ENCODE measurements at regions not wholly inside any gene's neighbourhood (a gene's known extent, or its start where the extent isn't known, plus 50 kb on each side); places are given as distances from the start of the nearest gene placed in this dataset.

GRCh38 chr10:36671607-36672006 lies 453.8 kb upstream of the ANKRD30A start:
- H3K27me3 ChIP-seq = no peaks in the 10 kb centered on the region
- no peak overlapping the region for H3K4me3 ChIP-seq
- intact Hi-C loops (cut with DNase I) = no loop called here
- H3K4me1 ChIP-seq = no peaks in the 10 kb centered on the region
- FAIRE-seq (no peak), ATAC-seq (no peak), DNase-seq (no peak)
- no peak for TF ChIP-seq CTCF (IDR thresholded peaks at IDR 0.05)
- H3K9me3 ChIP-seq = no peaks in the 10 kb centered on the region
- H3K27ac ChIP-seq = no peak overlapping the region
- no peaks in the 10 kb centered on the region for H3K36me3 ChIP-seq
- 53 to 66% methylated on average over 8 of the region's 8 CpGs for WGBS, 2 donors

- Histone ChIP-seq H3K4me3 (no peak overlapping the region), H3K27me3 (no peaks in the 10 kb centered on the region), H3K4me1 (no peaks in the 10 kb centered on the region), H3K36me3 (no peaks in the 10 kb centered on the region), H3K9me3 (no peaks in the 10 kb centered on the region), H3K27ac (no peak overlapping the region)
- intact Hi-C loops (cut with DNase I) = no loop called here
- no peak for FAIRE-seq
- 77 to 81% methylated on average over 4 of the region's 4 CpGs for whole genome bisulfite sequencing, 2 donors
- no peak for TF ChIP-seq CTCF (IDR thresholded peaks at IDR 0.05)
- DNase-seq = no peak
- no peak for ATAC-seq
Measured at GRCh38 chr10:36670621-36671402, 454.6 kb upstream of the ANKRD30A start.

- no peak for ATAC-seq
- H3K9me3 ChIP-seq = no peaks in the 10 kb centered on the region
- DNase-seq = no peak
- intact Hi-C loops (cut with DNase I) = no loop called here
- H3K36me3 ChIP-seq = no peaks in the 10 kb centered on the region
- no peak for TF ChIP-seq CTCF (IDR thresholded peaks at IDR 0.05)
- no peak overlapping the region for H3K27ac ChIP-seq
- no peak overlapping the region for H3K4me3 ChIP-seq
- WGBS, 2 donors = 27 to 38% methylated on average over 2 of the region's 2 CpGs
- H3K4me1 ChIP-seq = no peaks in the 10 kb centered on the region
- FAIRE-seq = no peak
- no peaks in the 10 kb centered on the region for H3K27me3 ChIP-seq
Measured at GRCh38 chr10:36669615-36670352, 455.6 kb upstream of the ANKRD30A start.

- no peak for FAIRE-seq
- no peaks in the 10 kb centered on the region for H3K36me3 ChIP-seq
- no peak for ATAC-seq
- DNase-seq = no peak
- H3K27me3 ChIP-seq = no peaks in the 10 kb centered on the region
- no peak overlapping the region for H3K27ac ChIP-seq
- no peak for TF ChIP-seq CTCF (IDR thresholded peaks at IDR 0.05)
- intact Hi-C loops (cut with DNase I) = no loop called here
- H3K4me1 ChIP-seq = no peaks in the 10 kb centered on the region
- no peak overlapping the region for H3K4me3 ChIP-seq
- H3K9me3 ChIP-seq = no peaks in the 10 kb centered on the region
Measured at GRCh38 chr10:36666451-36666850, 458.9 kb upstream of the ANKRD30A start.

- no peak for FAIRE-seq
- TF ChIP-seq CTCF (IDR thresholded peaks at IDR 0.05) = no peak
- Histone ChIP-seq H3K27me3 (no peaks in the 10 kb centered on the region), H3K36me3 (no peaks in the 10 kb centered on the region), H3K9me3 (no peaks in the 10 kb centered on the region), H3K4me3 (no peak overlapping the region), H3K27ac (no peak overlapping the region), H3K4me1 (no peaks in the 10 kb centered on the region)
- ATAC-seq = no peak
- intact Hi-C loops (cut with DNase I) = no loop called here
- DNase-seq = no peak
- 76 to 81% methylated on average over 4 of the region's 4 CpGs for WGBS, 2 donors
Measured at GRCh38 chr10:36662571-36662970, 462.8 kb upstream of the ANKRD30A start.
